GM10266 (cell line): ENCODE measurements at regions not wholly inside any gene's neighbourhood (a gene's known extent, or its start where the extent isn't known, plus 50 kb on each side); places are given as distances from the start of the nearest gene placed in this dataset.

Experiments
- DNase-seq: peaks from one replicate; pipeline ENCODE4 v3.0.0; 2012; ENCODE audit errors: extremely low spot score
- TF ChIP-seq, protein P1 (sequence below): IDR thresholded peaks from 2 replicates; pipeline ENCODE4 v1.5.1; 2012; ENCODE audit warnings: mild to moderate bottlenecking, low read depth; ENCODE audit not compliant: control insufficient read depth, insufficient read depth; ENCODE audit errors: missing control alignments

DNA sequence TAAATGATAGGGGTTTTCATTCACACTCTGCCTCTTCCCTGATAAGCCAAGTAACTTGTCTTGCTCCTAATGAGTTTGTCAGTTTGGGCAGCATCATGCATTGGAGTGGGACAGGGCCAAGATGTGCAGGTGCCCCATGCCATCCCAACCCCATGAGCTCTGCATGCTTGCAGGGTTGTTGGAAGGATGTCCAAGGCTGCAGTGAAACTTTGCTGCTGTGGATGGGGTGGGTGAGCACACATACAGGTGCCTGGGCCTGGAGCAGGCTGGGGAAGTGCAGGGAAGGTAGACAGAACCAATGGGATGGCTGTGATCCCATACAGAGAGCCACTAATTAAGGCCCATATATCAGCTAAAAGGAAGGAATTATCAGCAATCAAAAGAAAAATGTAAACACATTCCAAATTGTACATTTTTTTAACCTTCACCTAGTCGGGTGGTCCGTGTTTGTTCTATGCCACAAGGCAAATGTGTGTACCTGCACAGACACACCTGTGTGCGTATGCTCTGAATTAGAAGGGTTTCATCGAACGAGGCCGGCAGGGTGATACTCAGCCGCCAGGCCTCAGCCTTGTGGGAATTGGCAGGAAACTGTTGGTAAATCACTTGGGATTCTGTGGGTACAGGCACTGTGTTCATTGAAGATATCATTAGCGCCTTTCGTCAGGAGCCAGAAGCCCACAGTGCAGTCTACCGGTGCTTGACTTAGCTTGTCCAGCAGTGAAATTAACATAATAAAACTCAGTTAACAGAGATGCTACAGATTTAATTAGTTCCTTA is 342.9 kb downstream of the MYCN start:
- DNase-seq: no peak
- TF ChIP-seq, protein P1, sequence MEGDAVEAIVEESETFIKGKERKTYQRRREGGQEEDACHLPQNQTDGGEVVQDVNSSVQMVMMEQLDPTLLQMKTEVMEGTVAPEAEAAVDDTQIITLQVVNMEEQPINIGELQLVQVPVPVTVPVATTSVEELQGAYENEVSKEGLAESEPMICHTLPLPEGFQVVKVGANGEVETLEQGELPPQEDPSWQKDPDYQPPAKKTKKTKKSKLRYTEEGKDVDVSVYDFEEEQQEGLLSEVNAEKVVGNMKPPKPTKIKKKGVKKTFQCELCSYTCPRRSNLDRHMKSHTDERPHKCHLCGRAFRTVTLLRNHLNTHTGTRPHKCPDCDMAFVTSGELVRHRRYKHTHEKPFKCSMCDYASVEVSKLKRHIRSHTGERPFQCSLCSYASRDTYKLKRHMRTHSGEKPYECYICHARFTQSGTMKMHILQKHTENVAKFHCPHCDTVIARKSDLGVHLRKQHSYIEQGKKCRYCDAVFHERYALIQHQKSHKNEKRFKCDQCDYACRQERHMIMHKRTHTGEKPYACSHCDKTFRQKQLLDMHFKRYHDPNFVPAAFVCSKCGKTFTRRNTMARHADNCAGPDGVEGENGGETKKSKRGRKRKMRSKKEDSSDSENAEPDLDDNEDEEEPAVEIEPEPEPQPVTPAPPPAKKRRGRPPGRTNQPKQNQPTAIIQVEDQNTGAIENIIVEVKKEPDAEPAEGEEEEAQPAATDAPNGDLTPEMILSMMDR: no peak

DNA sequence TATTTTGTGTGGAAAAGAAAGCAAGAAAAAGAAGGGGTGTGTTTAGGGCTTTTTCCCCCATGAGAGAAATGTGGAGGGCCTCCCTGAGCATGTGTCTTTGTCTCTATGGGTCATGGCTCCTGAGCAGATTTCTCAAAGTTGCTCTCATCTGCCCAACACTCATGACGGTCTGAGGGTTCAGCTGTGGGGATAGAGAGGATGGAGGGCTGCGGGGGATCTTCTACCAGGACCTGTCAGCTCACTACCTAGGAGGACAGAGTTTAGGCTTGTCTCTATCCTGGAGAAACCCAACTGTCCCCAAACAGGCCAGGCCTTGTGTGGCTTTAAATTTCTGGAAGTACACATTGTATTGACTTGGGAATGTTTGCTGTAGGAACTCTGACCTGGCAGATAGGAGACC is 342.2 kb downstream of the MYCN start:
- no peak for DNase-seq
- TF ChIP-seq, protein P1: no peak

DNA sequence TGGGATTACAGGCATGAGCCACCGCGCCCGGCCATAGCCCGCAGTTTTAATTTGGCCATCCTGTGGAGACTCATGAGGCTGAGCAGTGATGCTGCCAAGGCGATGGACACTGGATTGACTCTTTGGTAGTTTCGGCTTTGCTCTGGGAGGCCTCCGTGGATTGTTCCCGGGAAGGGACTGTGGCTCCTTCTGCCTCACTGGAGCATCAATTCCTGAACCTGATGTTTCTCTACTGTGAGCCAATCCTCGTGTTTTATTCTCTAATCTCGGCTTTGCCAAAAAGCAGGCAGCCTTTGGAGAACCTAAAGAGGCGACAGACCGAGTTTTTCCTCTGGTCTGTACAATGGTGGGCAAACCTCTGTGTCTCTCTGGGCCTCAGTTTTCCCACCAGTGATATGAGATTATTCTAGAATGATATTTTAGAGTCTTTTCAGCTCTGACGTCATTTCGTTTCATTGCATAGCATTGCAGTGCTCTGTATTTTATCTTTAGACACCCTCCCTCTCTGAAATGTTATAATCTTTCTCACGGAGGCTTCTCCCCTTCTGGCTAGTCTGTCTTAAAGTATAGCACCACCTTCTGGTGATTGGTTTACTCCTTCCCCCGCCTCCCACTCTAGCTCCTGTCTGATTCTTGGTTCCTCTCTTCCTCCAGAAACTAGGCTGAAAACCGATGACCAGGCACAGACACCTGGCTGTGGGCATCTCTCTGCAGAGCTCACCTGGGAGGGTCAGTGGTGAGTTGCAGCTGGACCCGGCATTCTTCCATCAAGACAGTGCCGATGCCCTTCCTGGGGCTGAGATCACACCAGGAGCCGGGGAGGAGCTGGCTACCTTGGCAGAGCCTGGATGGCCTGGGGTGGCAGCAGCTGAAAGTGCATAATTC is 341.3 kb downstream of the MYCN start:
- DNase-seq: peak; percentile 27

DNA sequence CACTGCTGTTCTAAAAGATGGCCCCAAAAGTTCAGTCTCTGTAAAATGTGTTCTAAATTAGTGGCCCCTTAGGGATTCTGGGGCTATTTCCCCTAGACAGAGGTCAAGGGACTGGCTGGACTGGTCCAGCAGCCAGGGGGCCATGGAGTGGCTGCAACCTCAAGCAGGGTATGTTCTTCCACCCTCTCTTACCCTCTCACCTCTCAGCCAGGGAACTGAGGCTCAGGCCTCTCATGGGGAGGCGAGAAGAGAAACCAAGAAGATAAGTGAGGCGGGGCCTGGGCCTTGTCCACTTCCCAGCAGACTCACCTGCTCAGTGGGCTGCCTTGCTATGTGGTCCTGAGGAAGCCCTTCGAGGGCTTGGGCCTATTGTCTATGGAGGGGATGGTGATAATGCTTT is 339.7 kb downstream of the MYCN start:
- TF ChIP-seq, protein P1: no peak
- DNase-seq: no peak

More for the DNA sequence above, 341.3 kb downstream of the MYCN start:
- TF ChIP-seq, protein P1: peak; percentile 47

DNA sequence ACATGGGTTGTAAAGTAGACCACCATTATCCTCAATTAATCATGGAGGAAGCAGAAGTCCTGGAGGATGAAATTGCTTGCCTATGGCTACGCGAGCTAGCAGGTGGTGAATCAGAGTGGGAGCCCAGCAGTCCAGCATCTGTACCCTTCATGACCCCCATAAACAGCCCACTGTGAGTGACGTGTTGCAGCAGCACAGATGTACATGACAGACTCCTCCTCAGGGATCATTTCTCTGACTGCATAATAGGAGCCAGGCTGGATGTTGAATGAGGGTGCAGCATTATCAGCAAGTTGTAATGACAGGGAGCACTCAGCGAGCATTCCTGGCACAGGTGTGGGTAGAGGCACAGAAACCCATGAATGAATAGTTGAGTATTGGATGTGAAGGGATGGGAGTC is 339.3 kb downstream of the MYCN start:
- TF ChIP-seq, protein P1: no peak
- DNase-seq: no peak

DNA sequence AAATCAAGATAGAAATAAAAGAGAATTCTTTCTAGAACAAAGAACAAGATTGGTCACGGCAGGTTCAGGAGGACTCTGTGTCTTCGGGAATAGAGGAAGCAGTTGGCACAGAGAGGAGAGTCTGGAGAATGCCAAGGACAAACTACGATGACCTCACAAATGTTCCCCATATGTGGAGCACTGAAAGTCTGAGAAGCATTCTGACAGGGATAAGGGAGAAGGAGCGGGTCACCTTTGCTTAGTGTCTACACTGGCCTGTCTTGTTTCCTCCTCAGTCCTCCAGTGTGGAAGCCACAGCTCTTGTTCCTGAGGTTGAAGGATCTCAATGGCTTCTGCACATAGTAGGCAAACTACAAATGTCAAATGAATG is 338.8 kb downstream of the MYCN start:
- DNase-seq: no peak
- TF ChIP-seq, protein P1: no peak

DNA sequence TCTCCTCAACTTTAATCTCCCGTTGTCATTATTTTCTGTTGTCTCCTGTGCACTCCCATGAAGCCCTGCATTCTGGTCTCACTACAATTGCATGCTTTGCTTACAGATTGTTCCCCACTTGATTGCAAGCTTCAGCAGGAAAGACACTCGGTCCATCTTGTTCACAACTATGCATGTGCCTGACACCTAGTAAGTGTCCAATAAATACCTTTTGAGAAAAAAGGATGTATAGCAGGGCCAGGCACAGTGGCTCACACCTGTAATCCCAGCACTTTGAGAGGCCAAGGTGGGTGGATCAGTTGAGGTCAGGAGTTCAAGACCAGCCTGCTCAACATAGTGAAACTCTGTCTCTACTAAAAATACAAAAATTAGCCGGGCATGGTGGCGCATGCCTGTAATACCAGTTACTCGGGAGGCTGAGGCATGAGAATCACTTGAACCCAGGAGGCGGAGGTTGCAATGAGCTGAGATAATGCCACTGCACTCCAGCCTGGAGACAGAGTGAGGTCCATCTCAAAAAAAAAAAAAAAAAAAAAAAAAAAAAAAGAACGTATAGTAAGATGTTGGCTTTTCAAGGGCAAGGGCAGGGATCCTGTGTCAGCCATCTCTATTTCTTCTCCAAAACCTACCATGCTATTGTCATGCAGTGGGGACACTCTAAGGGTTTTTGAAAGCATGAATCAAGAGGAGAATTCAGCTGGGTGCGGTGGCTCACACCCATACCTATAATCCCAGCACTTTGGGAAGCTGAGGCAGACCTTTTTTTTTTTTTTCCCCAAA is 338.3 kb downstream of the MYCN start:
- TF ChIP-seq, protein P1: no peak
- DNase-seq: no peak
